Lower leg skin (tissue), 3 donors: ENCODE measurements at regions not wholly inside any gene's neighbourhood (a gene's known extent, or its start where the extent isn't known, plus 50 kb on each side); places are given as distances from the start of the nearest gene placed in this dataset.

Experiments
- POLR2A ChIP-seq, 2 donors: fragments of 450-650 bp; IDR thresholded peaks; one replicate each; pipeline ENCODE4 v1.6.1; 2016 to 2017; ENCODE audit warnings: antibody characterized with exemption in 2 of 2, mild to moderate bottlenecking in 1 of 2, moderate library complexity in 1 of 2
- TF ChIP-seq, protein P1 (sequence below), 3 donors: fragments of 450-650 bp; IDR thresholded peaks; one replicate each; pipeline ENCODE4 v1.5.1; 2016; ENCODE audit warnings: antibody characterized with exemption in 3 of 3, mild to moderate bottlenecking in 3 of 3, moderate library complexity in 2 of 3

DNA sequence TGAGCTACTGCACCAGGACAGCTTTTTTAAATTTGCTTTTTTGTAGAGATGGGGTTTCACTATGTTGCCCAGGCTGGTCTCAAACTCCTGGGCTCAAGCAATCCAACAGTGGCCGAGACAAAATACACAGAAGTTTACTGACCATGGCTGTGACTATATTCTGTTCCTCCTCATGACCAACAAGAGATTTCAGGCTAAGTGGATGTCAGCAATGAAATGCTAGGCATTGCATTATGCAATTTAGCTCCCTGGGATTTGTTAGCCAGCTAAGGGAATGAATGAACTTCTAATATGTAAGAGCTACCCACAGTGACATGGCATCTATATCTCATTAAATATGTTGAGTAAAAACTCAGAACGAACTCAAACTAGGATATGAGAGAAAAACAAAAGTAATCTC is 81.9 kb upstream of the MBOAT2 start:
- TF ChIP-seq, protein P1, sequence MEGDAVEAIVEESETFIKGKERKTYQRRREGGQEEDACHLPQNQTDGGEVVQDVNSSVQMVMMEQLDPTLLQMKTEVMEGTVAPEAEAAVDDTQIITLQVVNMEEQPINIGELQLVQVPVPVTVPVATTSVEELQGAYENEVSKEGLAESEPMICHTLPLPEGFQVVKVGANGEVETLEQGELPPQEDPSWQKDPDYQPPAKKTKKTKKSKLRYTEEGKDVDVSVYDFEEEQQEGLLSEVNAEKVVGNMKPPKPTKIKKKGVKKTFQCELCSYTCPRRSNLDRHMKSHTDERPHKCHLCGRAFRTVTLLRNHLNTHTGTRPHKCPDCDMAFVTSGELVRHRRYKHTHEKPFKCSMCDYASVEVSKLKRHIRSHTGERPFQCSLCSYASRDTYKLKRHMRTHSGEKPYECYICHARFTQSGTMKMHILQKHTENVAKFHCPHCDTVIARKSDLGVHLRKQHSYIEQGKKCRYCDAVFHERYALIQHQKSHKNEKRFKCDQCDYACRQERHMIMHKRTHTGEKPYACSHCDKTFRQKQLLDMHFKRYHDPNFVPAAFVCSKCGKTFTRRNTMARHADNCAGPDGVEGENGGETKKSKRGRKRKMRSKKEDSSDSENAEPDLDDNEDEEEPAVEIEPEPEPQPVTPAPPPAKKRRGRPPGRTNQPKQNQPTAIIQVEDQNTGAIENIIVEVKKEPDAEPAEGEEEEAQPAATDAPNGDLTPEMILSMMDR (IDR thresholded peaks at IDR 0.05), result no peak
- TF ChIP-seq POLR2A (IDR thresholded peaks at IDR 0.05), result no peak
